DOHH2 (cell line): ENCODE measurements at regions not wholly inside any gene's neighbourhood (a gene's known extent, or its start where the extent isn't known, plus 50 kb on each side); places are given as distances from the start of the nearest gene placed in this dataset.

ENCODE experiments used
- H3F3A ChIP-seq: fragments of 200-600 bp; sonication (generic), shearing (Covaris generic); 2 replicates; pipeline ENCODE4 v1.6.0; 2016; ENCODE audit warnings: antibody characterized with exemption, mild to moderate bottlenecking; ENCODE audit not compliant: control insufficient read depth, insufficient read depth
- H3K27ac ChIP-seq: fragments of 200-600 bp; sonication (generic); 2 replicates; pipeline ENCODE4 v1.5.1; 2014; ENCODE audit warnings: low read depth, mild to moderate bottlenecking, low read length, moderate library complexity
- H3K27me3 ChIP-seq: fragments of 200-600 bp; sonication (generic); 2 replicates; pipeline ENCODE4 v1.6.1; 2014; ENCODE audit warnings: mild to moderate bottlenecking, low read length, mixed read lengths; ENCODE audit not compliant: control insufficient read depth
- H3K36me3 ChIP-seq: fragments of 200-600 bp; sonication (generic); 2 replicates; pipeline ENCODE4 v1.6.1; 2014; ENCODE audit warnings: mild to moderate bottlenecking, low read length, moderate library complexity, mixed read lengths; ENCODE audit not compliant: control insufficient read depth
- H3K4me1 ChIP-seq: fragments of 200-600 bp; sonication (generic); 2 replicates; pipeline ENCODE4 v1.6.1; 2014; ENCODE audit warnings: mild to moderate bottlenecking, low read length, mixed read lengths; ENCODE audit not compliant: control insufficient read depth
- H3K4me2 ChIP-seq: fragments of 200-600 bp; sonication (generic); 2 replicates; pipeline ENCODE4 v1.6.0; 2014; ENCODE audit warnings: mild to moderate bottlenecking, low read length, moderate library complexity
- H3K4me3 ChIP-seq: fragments of 200-600 bp; sonication (generic); 2 replicates; pipeline ENCODE4 v1.5.1; 2014; ENCODE audit warnings: mild to moderate bottlenecking, low read length, mixed read lengths
- H3K79me2 ChIP-seq: fragments of 200-600 bp; sonication (generic); 2 replicates; pipeline ENCODE4 v1.6.1; 2014; ENCODE audit warnings: mild to moderate bottlenecking, low read length, mixed read lengths; ENCODE audit not compliant: control insufficient read depth
- H3K9me2 ChIP-seq: fragments of 200-600 bp; sonication (generic); replicated peaks from 2 replicates; pipeline ENCODE4 v1.6.1; 2014; ENCODE audit warnings: mild to moderate bottlenecking, low read length, mixed read lengths; ENCODE audit not compliant: control insufficient read depth
- H3K9me3 ChIP-seq: fragments of 200-600 bp; sonication (generic); 2 replicates; pipeline ENCODE4 v1.6.1; 2014; ENCODE audit warnings: antibody characterized with exemption, low read length, mixed read lengths; ENCODE audit not compliant: control insufficient read depth, insufficient read depth
- H4K20me1 ChIP-seq: fragments of 200-600 bp; sonication (generic); 2 replicates; pipeline ENCODE4 v1.6.0; 2014; ENCODE audit warnings: low read depth, mild to moderate bottlenecking, antibody characterized with exemption, low read length, moderate library complexity; ENCODE audit not compliant: control insufficient read depth, insufficient read depth
- CTCF ChIP-seq: fragments of 200-600 bp; sonication (generic); IDR thresholded peaks from one replicate; pipeline ENCODE4 v1.5.1; 2014; ENCODE audit warnings: antibody characterized with exemption, mild to moderate bottlenecking, low read depth, low read length; ENCODE audit not compliant: poor library complexity, severe bottlenecking
- EZH2phosphoT487 ChIP-seq: fragments of 200-600 bp; sonication (generic); IDR thresholded peaks from 2 replicates; pipeline ENCODE4 v1.6.1; 2017; ENCODE audit warnings: borderline replicate concordance, mild to moderate bottlenecking, antibody characterized with exemption, low read length, moderate library complexity, mixed read lengths

GRCh38 chr11:25225078-25225477, 728.2 kb downstream of the LUZP2 start:
- no peaks in the 10 kb centered on the region for H3K36me3 ChIP-seq
- H3K4me1 ChIP-seq, result no peaks in the 10 kb centered on the region
- TF ChIP-seq EZH2phosphoT487 (no peak), CTCF (no peak)
- no peak overlapping the region for H3K27ac ChIP-seq
- H3F3A ChIP-seq, result no peaks in the 10 kb centered on the region
- H3K4me2 ChIP-seq, result no peak overlapping the region
- H3K9me2 ChIP-seq, result no peaks in the 10 kb centered on the region
- H3K27me3 ChIP-seq, result no peaks in the 10 kb centered on the region
- H4K20me1 ChIP-seq, result no peaks in the 10 kb centered on the region
- no peak overlapping the region for H3K4me3 ChIP-seq
- H3K9me3 ChIP-seq, result no peaks in the 10 kb centered on the region
- H3K79me2 ChIP-seq, result no peaks in the 10 kb centered on the region

GRCh38 chr11:25242928-25243327, 746.1 kb downstream of the LUZP2 start:
- H3K9me2 ChIP-seq, result no peaks in the 10 kb centered on the region; the same call in 1 of the 2 replicates
- no peaks in the 10 kb centered on the region for H3K9me3 ChIP-seq
- H3F3A ChIP-seq, result no peaks in the 10 kb centered on the region
- H4K20me1 ChIP-seq, result no peaks in the 10 kb centered on the region
- no peak overlapping the region for H3K4me2 ChIP-seq
- no peaks in the 10 kb centered on the region for H3K4me1 ChIP-seq
- no peak overlapping the region for H3K27ac ChIP-seq
- TF ChIP-seq CTCF (no peak), EZH2phosphoT487 (no peak)
- H3K79me2 ChIP-seq, result no peaks in the 10 kb centered on the region
- no peaks in the 10 kb centered on the region for H3K27me3 ChIP-seq
- no peak overlapping the region for H3K4me3 ChIP-seq
- H3K36me3 ChIP-seq, result no peaks in the 10 kb centered on the region

GRCh38 chr11:25244126-25244525, 747.3 kb downstream of the LUZP2 start:
- Histone ChIP-seq H3F3A (no peaks in the 10 kb centered on the region), H3K79me2 (no peaks in the 10 kb centered on the region), H3K4me2 (no peak overlapping the region), H4K20me1 (no peaks in the 10 kb centered on the region), H3K27me3 (no peaks in the 10 kb centered on the region), H3K9me3 (no peaks in the 10 kb centered on the region), H3K9me2 (no peaks in the 10 kb centered on the region; the same call in 1 of the 2 replicates), H3K27ac (no peak overlapping the region), H3K36me3 (no peaks in the 10 kb centered on the region), H3K4me3 (no peak overlapping the region), H3K4me1 (no peaks in the 10 kb centered on the region)
- TF ChIP-seq CTCF, result no peak
- no peak for TF ChIP-seq EZH2phosphoT487

GRCh38 chr11:25247336-25247735, 750.5 kb downstream of the LUZP2 start:
- no peaks in the 10 kb centered on the region for H3K27me3 ChIP-seq
- no peaks in the 10 kb centered on the region for H3K36me3 ChIP-seq
- H3K9me2 ChIP-seq, result no peaks in the 10 kb centered on the region
- H3K9me3 ChIP-seq, result no peaks in the 10 kb centered on the region
- no peak overlapping the region for H3K4me2 ChIP-seq
- H3K79me2 ChIP-seq, result no peaks in the 10 kb centered on the region
- no peak for TF ChIP-seq EZH2phosphoT487
- TF ChIP-seq CTCF, result no peak
- no peaks in the 10 kb centered on the region for H4K20me1 ChIP-seq
- H3K4me3 ChIP-seq, result no peak overlapping the region
- H3K4me1 ChIP-seq, result no peaks in the 10 kb centered on the region
- no peak overlapping the region for H3K27ac ChIP-seq
- no peaks in the 10 kb centered on the region for H3F3A ChIP-seq
